ENCODE measurements at regions not wholly inside any gene's neighbourhood (a gene's known extent, or its start where the extent isn't known, plus 50 kb on each side); places are given as distances from the start of the nearest gene placed in this dataset.

GRCh38 chr4:3343358-3343757, 50.5 kb downstream of the RGS12 start:
- DNase-seq = no peak

GRCh38 chr4:3344104-3344503, 51.3 kb downstream of the RGS12 start:
- DNase-seq = no peak

GRCh38 chr4:3344596-3344995, 51.8 kb downstream of the RGS12 start:
- no peak for DNase-seq

GRCh38 chr4:3345384-3345783, 52.6 kb downstream of the RGS12 start:
- DNase-seq = no peak

- peak; percentile 76 to 96 for DNase-seq
These were observed 53.3 kb downstream of the RGS12 start for GRCh38 chr4:3346146-3346545.

- no peak for DNase-seq
These were observed 55.0 kb downstream of the RGS12 start for GRCh38 chr4:3347871-3348270.

- no peak for DNase-seq
These were observed 55.8 kb downstream of the RGS12 start for GRCh38 chr4:3348621-3349020.

- no peak for DNase-seq
These were observed 56.3 kb downstream of the RGS12 start for GRCh38 chr4:3349116-3349515.

GRCh38 chr4:3351997-3352396, 59.2 kb downstream of the RGS12 start:
- no peak for DNase-seq

GRCh38 chr4:3352505-3352904, 59.7 kb downstream of the RGS12 start:
- no peak for DNase-seq

GRCh38 chr4:3352941-3353594, 60.2 kb downstream of the RGS12 start:
- DNase-seq = no peak

GRCh38 chr4:3353752-3354454, 61.1 kb downstream of the RGS12 start:
- peak; percentile 37 to 55 for DNase-seq

- no peak for DNase-seq
These were observed 61.6 kb downstream of the RGS12 start for GRCh38 chr4:3354455-3354811.

- DNase-seq = peak; percentile 52 to 74
These were observed 62.5 kb downstream of the RGS12 start for GRCh38 chr4:3355266-3355748.

- DNase-seq = no peak
These were observed 65.8 kb downstream of the RGS12 start for GRCh38 chr4:3358656-3359055.

GRCh38 chr4:3360777-3361176, 68.0 kb downstream of the RGS12 start:
- DNase-seq = no peak

GRCh38 chr4:3361406-3361805, 68.6 kb downstream of the RGS12 start:
- no peak for DNase-seq

GRCh38 chr4:3361896-3362295, 69.1 kb downstream of the RGS12 start:
- no peak for DNase-seq

- DNase-seq = no peak
These were observed 69.8 kb downstream of the RGS12 start for GRCh38 chr4:3362431-3363287.

- DNase-seq = peak in 1 of 2 donors; percentile 27
These were observed 70.8 kb downstream of the RGS12 start for GRCh38 chr4:3363411-3364141.

GRCh38 chr4:3364199-3364598, 71.4 kb downstream of the RGS12 start:
- no peak for DNase-seq

- no peak for DNase-seq
These were observed 72.0 kb downstream of the RGS12 start for GRCh38 chr4:3364634-3365314.
